ENCODE measurements at regions not wholly inside any gene's neighbourhood (a gene's known extent, or its start where the extent isn't known, plus 50 kb on each side); places are given as distances from the start of the nearest gene placed in this dataset.
A peak's percentile ranks its signal among the peaks of the same experiment; 100 is the strongest.

GRCh38 chr15:75100679-75101078, 77.3 kb downstream of the PPCDC start:
- Histone ChIP-seq H3K36me3 (ENCODE audit: control insufficient read depth in 2 of 2, insufficient read depth in 2 of 2, low read length in 2 of 2) (no peaks in the 10 kb centered on the region), H3K27me3 (ENCODE audit: control insufficient read depth in 2 of 2, insufficient read depth in 2 of 2, low read length in 2 of 2) (no peaks in the 10 kb centered on the region), H3K4me1 (ENCODE audit: control insufficient read depth in 2 of 2, insufficient read depth in 2 of 2, low read length in 2 of 2) (peaks cover 5 to 7% of the 10 kb centered on the region in 2 donors), H3K9me3 (ENCODE audit: control insufficient read depth in 2 of 2, low read length in 2 of 2) (no peaks in the 10 kb centered on the region), H3K4me3 (ENCODE audit: low read length in 2 of 2) (no peak overlapping the region), H3K27ac (ENCODE audit: low read depth in 2 of 2, low read length in 2 of 2) (no peak overlapping the region), H3K9ac (ENCODE audit: low read depth in 1 of 2, low read length in 2 of 2) (no peak overlapping the region)

- Histone ChIP-seq H3K4me3 (ENCODE audit: low read length in 2 of 2) (no peak overlapping the region), H3K27ac (ENCODE audit: low read depth in 2 of 2, low read length in 2 of 2) (peak overlapping the region; percentile 43), H3K4me1 (ENCODE audit: control insufficient read depth in 2 of 2, insufficient read depth in 2 of 2, low read length in 2 of 2) (peaks cover 7% of the 10 kb centered on the region in 2 donors), H3K9ac (ENCODE audit: low read depth in 1 of 2, low read length in 2 of 2) (peak overlapping the region in 1 of 2 donors; percentile 17), H3K9me3 (ENCODE audit: control insufficient read depth in 2 of 2, low read length in 2 of 2) (no peaks in the 10 kb centered on the region), H3K27me3 (ENCODE audit: control insufficient read depth in 2 of 2, insufficient read depth in 2 of 2, low read length in 2 of 2) (no peaks in the 10 kb centered on the region), H3K36me3 (ENCODE audit: control insufficient read depth in 2 of 2, insufficient read depth in 2 of 2, low read length in 2 of 2) (no peaks in the 10 kb centered on the region)
These were observed 81.6 kb downstream of the PPCDC start for GRCh38 chr15:75104804-75105557.

- Histone ChIP-seq H3K36me3 (ENCODE audit: control insufficient read depth in 2 of 2, insufficient read depth in 2 of 2, low read length in 2 of 2) (no peaks in the 10 kb centered on the region), H3K4me3 (ENCODE audit: low read length in 2 of 2) (no peak overlapping the region), H3K27me3 (ENCODE audit: control insufficient read depth in 2 of 2, insufficient read depth in 2 of 2, low read length in 2 of 2) (no peaks in the 10 kb centered on the region), H3K4me1 (ENCODE audit: control insufficient read depth in 2 of 2, insufficient read depth in 2 of 2, low read length in 2 of 2) (peaks cover 7% of the 10 kb centered on the region in 2 donors), H3K27ac (ENCODE audit: low read depth in 2 of 2, low read length in 2 of 2) (no peak overlapping the region), H3K9me3 (ENCODE audit: control insufficient read depth in 2 of 2, low read length in 2 of 2) (no peaks in the 10 kb centered on the region), H3K9ac (ENCODE audit: low read depth in 1 of 2, low read length in 2 of 2) (no peak overlapping the region)
These were observed 84.1 kb downstream of the PPCDC start for GRCh38 chr15:75107516-75107907.

- Histone ChIP-seq H3K36me3 (ENCODE audit: control insufficient read depth in 2 of 2, insufficient read depth in 2 of 2, low read length in 2 of 2) (no peaks in the 10 kb centered on the region), H3K9ac (ENCODE audit: low read depth in 1 of 2, low read length in 2 of 2) (no peak overlapping the region), H3K4me1 (ENCODE audit: control insufficient read depth in 2 of 2, insufficient read depth in 2 of 2, low read length in 2 of 2) (peaks cover 7% of the 10 kb centered on the region in 2 donors), H3K27me3 (ENCODE audit: control insufficient read depth in 2 of 2, insufficient read depth in 2 of 2, low read length in 2 of 2) (no peaks in the 10 kb centered on the region), H3K9me3 (ENCODE audit: control insufficient read depth in 2 of 2, low read length in 2 of 2) (no peaks in the 10 kb centered on the region), H3K4me3 (ENCODE audit: low read length in 2 of 2) (no peak overlapping the region), H3K27ac (ENCODE audit: low read depth in 2 of 2, low read length in 2 of 2) (peak overlapping the region in 1 of 2 donors; percentile 38)
These were observed 84.8 kb downstream of the PPCDC start for GRCh38 chr15:75107908-75108838.

GRCh38 chr15:75109021-75109735, 85.8 kb downstream of the PPCDC start:
- Histone ChIP-seq H3K27me3 (ENCODE audit: control insufficient read depth in 2 of 2, insufficient read depth in 2 of 2, low read length in 2 of 2) (no peaks in the 10 kb centered on the region), H3K9ac (ENCODE audit: low read depth in 1 of 2, low read length in 2 of 2) (no peak overlapping the region), H3K4me3 (ENCODE audit: low read length in 2 of 2) (no peak overlapping the region), H3K36me3 (ENCODE audit: control insufficient read depth in 2 of 2, insufficient read depth in 2 of 2, low read length in 2 of 2) (no peaks in the 10 kb centered on the region), H3K27ac (ENCODE audit: low read depth in 2 of 2, low read length in 2 of 2) (no peak overlapping the region), H3K4me1 (ENCODE audit: control insufficient read depth in 2 of 2, insufficient read depth in 2 of 2, low read length in 2 of 2) (peaks cover 7% of the 10 kb centered on the region in 2 donors), H3K9me3 (ENCODE audit: control insufficient read depth in 2 of 2, low read length in 2 of 2) (no peaks in the 10 kb centered on the region)

- no peak overlapping the region for H3K4me3 ChIP-seq (ENCODE audit: low read length in 2 of 2)
- H3K36me3 ChIP-seq (ENCODE audit: control insufficient read depth in 2 of 2, insufficient read depth in 2 of 2, low read length in 2 of 2): no peaks in the 10 kb centered on the region
- H3K4me1 ChIP-seq (ENCODE audit: control insufficient read depth in 2 of 2, insufficient read depth in 2 of 2, low read length in 2 of 2): peaks cover 4 to 7% of the 10 kb centered on the region in 2 donors
- no peak overlapping the region for H3K27ac ChIP-seq (ENCODE audit: low read depth in 2 of 2, low read length in 2 of 2)
- no peaks in the 10 kb centered on the region for H3K27me3 ChIP-seq (ENCODE audit: control insufficient read depth in 2 of 2, insufficient read depth in 2 of 2, low read length in 2 of 2)
- no peaks in the 10 kb centered on the region for H3K9me3 ChIP-seq (ENCODE audit: control insufficient read depth in 2 of 2, low read length in 2 of 2)
- no peak overlapping the region for H3K9ac ChIP-seq (ENCODE audit: low read depth in 1 of 2, low read length in 2 of 2)
These were observed 86.3 kb downstream of the PPCDC start for GRCh38 chr15:75109736-75110130.

GRCh38 chr15:75112278-75112847, 89.0 kb downstream of the PPCDC start:
- Histone ChIP-seq H3K36me3 (ENCODE audit: control insufficient read depth in 2 of 2, insufficient read depth in 2 of 2, low read length in 2 of 2) (no peaks in the 10 kb centered on the region), H3K4me1 (ENCODE audit: control insufficient read depth in 2 of 2, insufficient read depth in 2 of 2, low read length in 2 of 2) (peaks cover 0 to 2% of the 10 kb centered on the region in 2 donors), H3K9me3 (ENCODE audit: control insufficient read depth in 2 of 2, low read length in 2 of 2) (no peaks in the 10 kb centered on the region), H3K9ac (ENCODE audit: low read depth in 1 of 2, low read length in 2 of 2) (no peak overlapping the region), H3K27me3 (ENCODE audit: control insufficient read depth in 2 of 2, insufficient read depth in 2 of 2, low read length in 2 of 2) (no peaks in the 10 kb centered on the region), H3K4me3 (ENCODE audit: low read length in 2 of 2) (no peak overlapping the region), H3K27ac (ENCODE audit: low read depth in 2 of 2, low read length in 2 of 2) (peak overlapping the region in 1 of 2 donors; percentile 26)

- Histone ChIP-seq H3K27ac (ENCODE audit: low read depth in 2 of 2, low read length in 2 of 2) (peak overlapping the region in 1 of 2 donors; percentile 26), H3K9ac (ENCODE audit: low read depth in 1 of 2, low read length in 2 of 2) (no peak overlapping the region), H3K9me3 (ENCODE audit: control insufficient read depth in 2 of 2, low read length in 2 of 2) (no peaks in the 10 kb centered on the region), H3K4me3 (ENCODE audit: low read length in 2 of 2) (no peak overlapping the region), H3K27me3 (ENCODE audit: control insufficient read depth in 2 of 2, insufficient read depth in 2 of 2, low read length in 2 of 2) (no peaks in the 10 kb centered on the region), H3K4me1 (ENCODE audit: control insufficient read depth in 2 of 2, insufficient read depth in 2 of 2, low read length in 2 of 2) (peaks cover 0 to 2% of the 10 kb centered on the region in 2 donors), H3K36me3 (ENCODE audit: control insufficient read depth in 2 of 2, insufficient read depth in 2 of 2, low read length in 2 of 2) (no peaks in the 10 kb centered on the region)
These were observed 88.7 kb upstream of the C15orf39 start for GRCh38 chr15:75112848-75113492.

GRCh38 chr15:75114327-75114726, 87.4 kb upstream of the C15orf39 start:
- no peaks in the 10 kb centered on the region for H3K36me3 ChIP-seq (ENCODE audit: control insufficient read depth in 2 of 2, insufficient read depth in 2 of 2, low read length in 2 of 2)
- no peaks in the 10 kb centered on the region for H3K4me1 ChIP-seq (ENCODE audit: control insufficient read depth in 2 of 2, insufficient read depth in 2 of 2, low read length in 2 of 2)
- H3K9me3 ChIP-seq (ENCODE audit: control insufficient read depth in 2 of 2, low read length in 2 of 2): no peaks in the 10 kb centered on the region
- no peak overlapping the region for H3K27ac ChIP-seq (ENCODE audit: low read depth in 2 of 2, low read length in 2 of 2)
- H3K9ac ChIP-seq (ENCODE audit: low read depth in 1 of 2, low read length in 2 of 2): no peak overlapping the region
- H3K27me3 ChIP-seq (ENCODE audit: control insufficient read depth in 2 of 2, insufficient read depth in 2 of 2, low read length in 2 of 2): no peaks in the 10 kb centered on the region
- no peak overlapping the region for H3K4me3 ChIP-seq (ENCODE audit: low read length in 2 of 2)
